ENCODE measurements at regions not wholly inside any gene's neighbourhood (a gene's known extent, or its start where the extent isn't known, plus 50 kb on each side); places are given as distances from the start of the nearest gene placed in this dataset.
"Not testable (repeated sequence)": the region's sequence is repeated elsewhere in the genome, so short reads cannot be mapped to it uniquely, and the experiment has no call there.

DNA sequence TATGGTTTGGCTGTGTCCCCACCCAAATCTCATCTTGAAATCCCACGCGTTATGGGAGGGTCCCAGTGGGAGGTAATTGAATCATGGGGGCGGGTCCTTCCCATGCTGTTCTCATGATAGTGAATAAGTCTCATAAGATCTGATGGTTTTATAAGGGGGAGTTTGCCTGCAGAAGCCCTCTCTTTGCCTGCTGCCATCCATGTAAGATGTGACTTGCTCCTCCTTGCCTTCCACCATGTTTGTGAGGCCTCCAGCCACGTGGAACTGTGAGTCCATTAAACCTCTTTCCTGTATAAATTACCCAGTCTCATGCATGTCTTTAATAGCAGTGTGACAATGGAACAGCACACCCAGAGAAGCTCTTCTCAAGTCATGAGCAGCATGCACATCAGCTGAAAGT, 119.1 kb upstream of the CARD11 start:
- DNase-seq (ENCODE audit: low spot score) = not testable (repeated sequence)

DNA sequence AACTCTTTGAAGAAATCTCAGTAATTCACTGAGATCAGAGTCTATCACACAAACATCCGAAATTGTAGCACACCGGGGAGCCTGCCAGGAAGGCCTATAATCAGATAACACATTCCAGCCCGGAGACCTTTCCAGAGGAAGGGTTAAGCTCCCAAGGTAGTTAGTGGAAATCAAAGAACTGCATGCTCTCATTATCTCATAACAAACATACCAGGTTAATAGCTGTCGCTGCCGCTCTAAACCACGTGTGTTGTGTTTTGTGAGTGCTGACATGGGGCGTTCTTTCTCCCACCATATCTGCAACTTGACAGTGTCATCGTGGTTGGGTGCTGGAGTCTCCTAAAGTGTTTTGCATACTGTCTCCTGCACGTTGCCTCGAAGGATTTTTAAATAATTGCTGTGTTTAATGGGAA, 120.7 kb upstream of the CARD11 start:
- DNase-seq (ENCODE audit: low spot score) = no peak

DNA sequence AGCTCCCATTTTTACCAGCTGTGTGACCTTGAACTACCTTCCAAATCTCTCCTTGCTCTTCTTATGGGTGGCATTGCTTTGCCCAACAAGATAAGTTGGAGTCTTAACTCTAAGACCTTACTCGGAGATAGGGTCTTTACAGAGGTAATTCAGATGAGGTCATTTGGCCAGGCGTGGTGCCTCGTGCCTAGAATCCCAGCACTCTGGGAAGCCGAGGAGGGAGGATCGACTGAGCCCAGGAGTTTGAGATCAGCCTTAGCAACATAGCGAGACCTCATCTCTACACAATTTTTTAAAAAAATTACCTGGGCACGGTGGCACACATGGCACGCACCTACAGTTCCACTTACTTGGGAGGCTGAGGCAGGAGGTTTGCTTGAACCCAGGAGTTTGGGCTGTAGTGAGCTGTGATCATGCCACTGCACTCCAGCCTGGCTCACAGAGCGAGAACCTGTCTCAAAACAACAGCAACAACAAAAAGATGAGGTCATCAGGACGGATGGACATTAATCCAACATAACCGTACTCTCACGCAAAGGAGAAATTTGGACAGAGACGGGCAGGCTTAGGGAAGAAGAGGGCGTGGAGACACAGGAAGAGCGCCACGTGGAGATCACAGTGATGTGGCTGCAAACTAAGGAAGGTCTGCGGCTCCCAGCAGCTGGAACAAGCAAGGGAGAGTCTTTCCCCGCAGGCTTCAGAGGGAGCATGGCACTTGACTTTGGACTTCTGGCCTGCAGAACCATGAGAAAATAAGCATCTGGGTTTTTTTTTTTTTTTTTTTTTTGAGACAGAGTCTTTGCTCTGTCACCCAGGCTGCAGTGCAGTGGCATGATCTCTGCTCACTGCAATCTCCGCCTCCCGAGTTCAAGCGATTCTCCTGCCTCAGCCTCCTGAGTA, 122.3 kb upstream of the CARD11 start:
- no peak for DNase-seq (ENCODE audit: low spot score)

DNA sequence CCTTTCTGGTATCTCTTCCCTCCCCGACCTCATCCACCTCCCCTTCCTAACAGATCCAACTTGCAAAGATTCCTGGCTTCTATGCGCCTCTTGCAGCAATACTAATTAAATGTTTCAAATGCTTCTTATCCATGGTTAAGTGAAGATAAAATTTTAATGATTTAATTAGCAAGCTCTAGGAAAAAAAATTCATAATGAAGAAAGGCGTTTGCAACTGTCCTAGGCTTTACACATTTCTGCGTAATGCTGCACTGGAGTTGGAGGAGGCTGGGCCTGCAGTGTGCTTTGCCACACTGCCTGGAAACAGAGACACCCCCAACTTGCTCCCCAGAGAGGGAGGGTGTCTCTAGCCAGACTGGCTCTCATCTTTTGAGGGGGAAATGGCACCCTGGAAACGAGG, 123.9 kb upstream of the CARD11 start:
- no peak for DNase-seq (ENCODE audit: low spot score)

DNA sequence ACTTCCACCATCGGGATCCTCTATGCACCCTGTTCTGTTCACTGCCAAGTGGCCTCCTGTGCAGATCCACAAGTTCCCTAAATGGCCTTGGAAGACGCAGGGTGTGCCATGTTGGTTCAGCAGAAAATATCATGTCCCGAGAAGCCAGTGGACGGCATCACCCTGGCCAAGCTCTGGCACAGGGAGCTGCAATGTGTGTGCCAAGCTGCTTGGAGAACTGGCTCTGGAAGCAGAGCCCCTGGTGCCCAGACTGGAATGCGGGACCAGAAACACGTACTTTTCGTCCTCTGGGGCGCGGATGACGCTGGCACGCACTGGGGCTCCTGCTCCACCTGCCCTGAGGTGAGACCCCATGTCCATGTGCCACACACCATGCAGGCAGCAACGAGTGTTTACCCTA, 124.7 kb upstream of the CARD11 start:
- no peak for DNase-seq (ENCODE audit: low spot score)

DNA sequence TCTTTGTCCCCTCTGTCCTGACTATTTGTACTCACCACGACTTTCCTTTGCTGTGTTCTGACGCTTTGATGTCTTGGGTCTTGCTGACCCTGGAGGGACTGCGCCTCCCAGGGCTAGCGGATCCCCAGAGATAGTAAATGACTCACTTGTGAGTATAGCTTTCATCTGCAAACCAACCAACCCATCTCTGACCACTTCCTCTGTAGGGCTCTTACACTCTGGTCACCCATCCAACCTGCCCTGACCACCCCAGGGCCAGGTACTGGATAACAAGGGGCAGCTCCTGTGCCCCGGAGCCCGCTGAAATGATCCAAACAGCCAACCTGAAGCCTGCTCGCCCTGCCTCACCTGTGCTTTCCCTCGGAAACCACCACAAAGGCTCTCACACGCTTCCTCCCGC, 125.2 kb upstream of the CARD11 start:
- DNase-seq (ENCODE audit: low spot score) = no peak

DNA sequence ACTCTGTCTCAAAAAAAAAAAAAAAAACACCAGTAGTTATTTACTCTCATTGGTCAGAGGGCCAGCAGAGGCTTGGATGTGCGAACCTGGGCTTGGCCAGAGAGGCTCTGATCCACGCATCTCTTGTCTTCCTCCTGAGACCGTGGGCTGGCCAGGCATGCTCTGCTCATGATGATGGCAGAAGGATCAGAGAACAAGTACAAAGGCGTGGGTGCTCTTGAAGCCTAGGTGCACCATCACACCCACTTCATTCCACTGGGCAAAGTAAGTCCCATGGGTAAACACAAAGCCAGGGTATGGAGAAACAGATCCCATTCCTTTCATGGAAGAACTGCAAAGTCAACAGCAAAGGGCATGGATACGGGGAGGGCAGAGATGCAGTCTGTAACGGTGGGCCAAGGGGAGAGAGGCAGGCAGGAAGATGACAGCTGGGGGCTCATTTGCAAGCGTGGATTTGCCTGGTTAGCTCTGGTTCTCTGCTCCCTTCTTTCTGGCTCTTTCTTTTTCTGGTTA, 128.2 kb upstream of the SDK1 start:
- no peak for DNase-seq (ENCODE audit: low spot score)

DNA sequence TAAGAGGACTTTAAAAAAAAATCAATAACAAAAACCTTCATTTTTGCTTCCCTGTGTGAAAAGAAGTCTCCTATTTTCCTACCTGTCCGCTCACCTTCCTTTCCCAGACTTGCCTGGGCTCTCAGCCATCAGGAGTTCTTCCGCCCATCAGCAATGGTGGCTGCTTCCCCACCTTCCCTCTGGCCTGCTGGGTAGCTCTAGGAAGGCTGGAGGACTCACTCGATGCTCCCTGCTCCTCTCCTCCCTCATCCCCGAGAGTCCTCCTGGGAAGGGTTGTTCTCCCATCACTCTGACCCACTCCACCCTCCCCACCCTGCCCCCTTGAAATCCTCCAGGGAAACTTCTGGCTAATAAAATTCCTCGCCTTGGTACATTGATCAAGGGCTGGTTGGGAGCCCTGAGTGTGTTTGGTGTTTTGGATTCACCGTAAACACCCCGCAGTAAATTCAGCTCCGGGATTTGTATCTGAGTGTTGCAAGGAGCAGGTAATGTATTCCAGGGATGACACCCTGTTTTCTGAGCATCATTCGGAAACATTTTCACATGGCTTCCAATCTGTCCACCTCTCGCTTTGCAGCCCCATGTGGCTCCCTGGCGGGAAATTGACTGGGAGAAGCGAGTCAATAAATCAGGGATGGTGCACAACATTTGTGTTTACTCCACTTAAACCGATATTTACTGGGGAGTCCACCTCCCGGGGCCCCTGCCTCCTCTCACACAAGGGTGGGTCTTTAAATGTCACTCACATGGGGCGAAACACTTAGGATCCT, 126.4 kb upstream of the SDK1 start:
- no peak for DNase-seq (ENCODE audit: low spot score)

DNA sequence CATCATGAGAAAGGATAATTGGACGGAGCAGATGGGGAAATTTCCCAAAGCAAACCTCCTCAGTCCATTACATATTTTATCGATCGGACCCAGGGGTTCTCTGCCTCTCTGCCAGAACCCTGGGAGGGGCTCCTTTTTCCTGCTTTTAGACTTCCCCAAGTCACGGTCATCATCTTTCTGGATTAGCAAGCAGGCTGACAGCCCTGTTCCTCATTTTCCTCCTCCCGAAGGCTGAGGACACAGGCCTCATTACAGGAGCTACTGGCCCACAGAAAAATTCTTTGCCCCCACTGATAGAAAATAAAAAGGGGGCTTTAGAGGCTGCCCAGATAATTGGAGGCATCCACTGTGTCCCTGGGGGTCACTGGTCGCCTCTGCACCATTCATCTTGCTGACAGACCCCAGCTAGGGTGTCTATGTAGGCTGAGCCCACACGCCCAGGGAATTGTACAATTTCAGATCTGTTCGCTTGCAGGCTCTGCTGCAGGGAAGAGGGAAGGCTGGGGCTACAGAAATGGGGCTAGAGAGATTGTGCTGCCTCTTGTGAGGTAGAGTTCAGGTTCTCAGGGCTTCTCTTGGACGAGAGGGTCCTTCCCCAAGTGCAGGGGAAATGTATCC, 125.7 kb upstream of the SDK1 start:
- DNase-seq (ENCODE audit: low spot score) = no peak

DNA sequence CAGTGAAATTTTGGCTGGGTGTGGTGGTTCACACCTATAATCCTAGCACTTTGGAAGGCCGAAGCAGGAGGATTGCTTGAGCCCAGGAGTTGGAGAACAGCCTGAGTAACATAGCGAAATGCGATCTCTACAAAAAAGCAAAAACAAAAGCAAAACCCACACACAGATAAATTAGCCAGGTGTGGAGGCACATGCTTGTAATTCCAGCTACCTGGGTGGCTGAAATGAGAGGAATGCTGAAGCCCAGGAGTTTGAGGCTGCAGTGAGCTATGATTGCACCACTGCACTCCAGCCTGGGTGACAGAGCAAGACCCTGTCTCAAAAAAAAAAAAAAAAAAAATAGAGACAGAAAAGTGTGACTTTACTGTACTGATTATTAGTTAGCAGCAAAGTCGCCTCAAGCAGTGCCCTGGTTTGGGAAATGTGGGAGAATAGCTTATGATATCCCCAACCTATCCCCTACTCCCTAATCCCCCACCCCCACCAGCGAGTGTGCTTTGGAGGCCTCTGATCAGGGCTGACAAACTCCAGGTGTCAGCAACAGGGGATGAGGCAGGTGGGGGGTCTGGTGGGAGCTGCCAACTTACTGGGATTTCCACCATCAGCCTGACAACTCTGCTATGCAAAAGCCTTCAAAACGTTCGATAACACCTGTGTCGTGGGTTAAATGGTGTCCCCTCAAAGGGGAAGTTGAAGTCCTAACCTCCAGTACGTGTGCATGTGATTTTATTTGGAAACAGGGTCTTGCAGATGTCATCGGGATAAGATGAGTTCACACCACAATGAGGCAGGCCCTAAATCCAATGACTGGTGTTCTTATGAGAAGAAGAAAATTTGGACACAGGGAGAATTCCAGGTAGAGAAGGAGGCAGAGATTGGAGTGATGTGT, 124.7 kb upstream of the SDK1 start:
- no peak for DNase-seq (ENCODE audit: low spot score)

DNA sequence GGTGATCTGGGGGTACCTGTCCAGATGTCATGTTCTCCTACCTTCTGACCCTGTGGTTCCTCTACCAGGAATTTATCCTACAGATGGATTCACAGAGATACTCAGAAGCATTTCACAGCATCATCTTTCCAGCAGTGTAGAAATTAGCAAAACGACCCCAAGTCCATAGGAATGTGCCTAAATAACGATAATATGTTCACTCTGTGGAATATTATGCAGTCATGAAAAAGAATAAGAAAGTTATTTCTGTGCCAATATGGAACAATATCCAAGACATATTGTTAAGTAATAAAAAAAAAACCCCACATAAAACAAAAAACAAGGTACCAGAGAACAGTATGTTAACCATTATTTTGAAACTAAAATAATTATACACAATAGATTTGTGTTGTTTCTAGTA, 123.8 kb upstream of the SDK1 start:
- DNase-seq (ENCODE audit: low spot score) = no peak

DNA sequence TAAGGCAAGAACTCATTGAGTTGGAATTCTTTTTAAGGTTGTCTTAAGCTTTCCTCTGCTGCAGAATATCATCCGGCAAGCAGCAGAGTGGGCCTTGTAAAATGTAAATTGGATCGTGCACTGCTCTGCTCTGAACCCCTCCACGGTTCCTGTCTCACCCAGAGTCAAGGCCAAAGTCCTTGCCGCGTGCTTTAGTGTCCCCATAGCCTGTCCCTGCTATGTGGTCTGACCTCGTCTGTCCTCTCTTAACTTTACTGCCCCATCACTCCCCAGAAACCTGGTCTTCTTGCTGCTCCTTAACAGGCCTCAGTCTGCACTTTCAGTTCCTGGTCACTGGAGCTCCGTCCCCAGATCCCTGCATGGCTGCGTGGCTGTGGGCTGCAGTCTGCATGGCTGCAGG, 121.6 kb upstream of the SDK1 start:
- DNase-seq (ENCODE audit: low spot score) = peak; percentile 17

DNA sequence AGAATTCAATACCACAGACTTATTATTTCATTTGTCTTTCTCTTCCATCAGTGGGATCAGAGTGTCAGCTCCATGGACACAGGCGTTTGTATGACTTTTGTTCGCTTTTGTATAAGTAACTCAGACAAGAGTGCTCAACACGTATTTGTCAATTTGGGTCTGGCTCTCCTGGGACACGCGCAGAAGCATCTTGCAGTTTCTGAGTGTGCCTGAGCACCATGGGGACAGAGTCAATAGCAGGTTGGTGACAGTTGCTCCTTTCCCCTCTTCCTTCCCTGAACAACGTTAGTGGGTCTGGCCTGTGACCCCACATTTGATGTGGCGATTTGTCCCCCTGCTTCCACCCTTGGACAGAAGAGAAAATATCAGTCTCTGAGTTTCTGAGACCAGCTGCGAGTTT, 120.4 kb upstream of the SDK1 start:
- DNase-seq (ENCODE audit: low spot score) = no peak

DNA sequence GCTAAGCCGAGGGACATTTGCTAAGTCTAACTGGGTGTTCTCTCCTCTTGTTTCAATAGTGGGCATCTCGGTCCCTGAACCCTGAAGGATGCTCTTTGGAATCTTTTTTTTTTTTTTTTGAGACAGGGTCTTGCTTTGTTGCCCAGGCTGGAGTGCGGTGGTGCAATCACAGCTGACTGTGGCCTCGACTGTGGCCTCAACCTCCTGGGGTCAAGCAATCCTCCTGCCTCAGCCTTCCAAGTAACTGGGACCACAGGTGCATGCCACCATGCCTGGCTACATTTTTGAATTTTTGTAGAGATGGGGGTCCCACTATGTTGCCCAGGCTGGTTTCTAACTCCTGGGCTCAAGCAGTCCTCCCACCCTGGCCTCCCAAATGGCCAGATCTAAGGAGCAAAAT, 119.0 kb upstream of the SDK1 start:
- DNase-seq (ENCODE audit: low spot score) = not testable (repeated sequence)

DNA sequence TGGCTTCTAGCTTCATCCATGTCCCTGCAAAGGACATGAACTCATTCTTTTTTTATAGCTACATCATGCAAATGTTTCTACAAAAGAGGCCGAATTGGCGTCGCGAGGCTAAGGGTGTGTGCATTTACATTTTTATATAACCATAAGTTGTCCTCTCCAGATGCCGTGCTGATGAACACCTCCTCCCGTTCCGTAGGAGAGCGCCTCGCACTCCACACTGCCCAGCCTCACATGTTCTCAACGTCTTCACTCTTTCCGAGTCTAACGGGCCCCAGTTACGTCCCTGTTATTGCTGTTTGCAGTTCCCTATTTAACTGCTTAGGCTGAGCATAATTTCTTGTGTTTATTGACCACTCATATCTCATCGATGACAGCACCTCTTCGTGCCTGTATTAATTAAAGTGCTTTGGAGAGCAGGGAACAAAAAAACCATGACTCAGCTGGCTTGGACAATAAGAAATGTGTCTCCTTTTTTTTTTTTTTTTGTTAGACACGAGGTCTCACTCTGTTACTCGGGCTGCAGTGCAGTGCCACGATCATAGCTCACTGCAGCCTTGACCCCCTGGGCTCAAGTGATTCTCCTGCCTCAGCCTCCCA, 113.5 kb upstream of the SDK1 start:
- DNase-seq (ENCODE audit: low spot score) = no peak

DNA sequence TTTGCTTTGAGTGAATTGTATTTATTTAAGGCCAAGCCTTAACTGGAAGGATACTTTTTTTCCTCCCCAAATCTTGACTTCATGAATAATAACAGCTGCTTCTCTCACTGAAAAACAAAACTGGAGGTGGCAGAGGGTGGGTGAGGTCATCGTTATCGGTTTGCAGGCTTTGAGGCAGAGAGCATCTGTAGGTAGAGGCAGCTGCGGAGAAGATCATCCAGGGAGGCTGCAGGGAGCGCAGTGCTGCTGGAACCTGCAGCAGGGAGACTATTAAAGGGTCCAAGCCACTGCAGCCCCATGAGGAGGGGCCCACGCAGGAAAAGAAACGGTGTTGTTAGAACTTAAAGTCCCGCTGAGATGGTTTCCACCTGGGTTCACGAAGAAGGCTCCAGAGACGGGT, 112.1 kb upstream of the SDK1 start:
- DNase-seq (ENCODE audit: low spot score) = no peak

DNA sequence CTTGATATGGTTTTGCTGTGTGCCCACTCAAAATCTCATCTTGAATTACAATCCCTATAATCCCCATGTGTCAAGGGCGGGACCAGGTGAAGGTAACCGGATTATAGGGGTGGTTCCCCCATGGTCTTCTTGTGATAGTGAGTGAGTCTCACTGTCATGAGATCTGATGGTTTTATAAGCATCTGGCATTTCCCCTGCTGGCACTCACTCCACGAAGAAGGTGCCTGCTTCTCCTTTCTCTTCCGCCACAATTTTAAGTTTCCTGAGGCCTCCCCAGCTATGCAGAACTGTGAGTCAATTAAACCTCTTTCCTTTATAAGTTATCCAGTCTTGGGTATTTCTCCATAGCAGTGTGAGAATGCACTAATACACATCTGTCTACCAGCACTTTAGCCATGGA, 109.5 kb upstream of the SDK1 start:
- no peak for DNase-seq (ENCODE audit: low spot score)

DNA sequence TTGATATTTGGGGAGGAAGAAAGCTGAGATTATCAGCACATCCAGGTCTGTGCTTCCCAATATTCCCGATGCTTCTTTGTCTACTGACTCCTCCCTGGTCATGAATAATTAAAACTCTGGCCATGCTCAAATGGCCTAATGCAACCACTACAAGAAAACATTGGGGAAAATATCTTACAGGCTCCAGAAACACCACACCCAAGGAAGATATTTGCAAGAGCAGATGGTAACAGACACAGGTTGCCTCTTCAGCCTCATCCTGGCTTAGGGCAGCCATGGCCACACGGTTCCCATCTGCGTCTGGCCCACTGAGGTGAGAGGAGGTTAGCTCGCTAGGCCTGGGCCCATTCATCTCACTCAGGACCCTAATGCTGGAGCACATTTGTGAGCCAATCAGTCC, 108.4 kb upstream of the SDK1 start:
- no peak for DNase-seq (ENCODE audit: low spot score)

DNA sequence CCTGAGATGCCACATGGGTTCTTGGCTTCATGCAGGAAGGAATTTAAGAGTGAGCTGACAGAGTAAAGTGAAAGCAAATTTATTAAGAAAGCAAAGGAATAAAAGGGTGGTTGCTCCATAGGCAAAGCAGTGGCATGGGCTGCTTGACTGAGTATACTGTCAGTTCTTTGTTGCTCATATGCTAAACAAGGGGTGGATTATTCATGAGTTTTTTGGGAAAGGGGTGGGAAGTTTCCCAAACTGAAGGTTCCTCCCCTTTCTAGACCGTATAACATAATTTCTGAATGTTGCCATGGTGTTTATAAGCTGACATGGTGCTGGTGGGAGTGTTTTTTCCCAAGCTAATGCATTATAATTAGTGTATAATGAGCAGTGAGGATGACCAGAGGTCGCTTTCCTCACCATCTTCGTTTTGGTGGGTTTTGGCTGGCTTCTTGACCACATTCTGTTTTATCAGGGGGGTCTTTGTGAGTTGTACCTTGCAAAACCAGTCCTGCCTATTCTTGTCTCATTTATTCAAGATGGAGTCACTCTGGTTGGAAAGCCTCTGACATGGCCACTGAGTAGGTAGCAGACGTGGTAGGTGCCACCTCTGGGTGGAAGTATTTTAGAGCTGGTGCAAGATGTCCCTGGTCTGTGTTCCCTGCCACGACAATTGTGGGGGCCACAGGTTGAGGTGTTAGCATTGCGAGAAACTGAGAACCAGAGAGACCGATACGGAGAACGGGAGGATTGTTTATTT, 107.5 kb upstream of the SDK1 start:
- DNase-seq (ENCODE audit: low spot score) = no peak

DNA sequence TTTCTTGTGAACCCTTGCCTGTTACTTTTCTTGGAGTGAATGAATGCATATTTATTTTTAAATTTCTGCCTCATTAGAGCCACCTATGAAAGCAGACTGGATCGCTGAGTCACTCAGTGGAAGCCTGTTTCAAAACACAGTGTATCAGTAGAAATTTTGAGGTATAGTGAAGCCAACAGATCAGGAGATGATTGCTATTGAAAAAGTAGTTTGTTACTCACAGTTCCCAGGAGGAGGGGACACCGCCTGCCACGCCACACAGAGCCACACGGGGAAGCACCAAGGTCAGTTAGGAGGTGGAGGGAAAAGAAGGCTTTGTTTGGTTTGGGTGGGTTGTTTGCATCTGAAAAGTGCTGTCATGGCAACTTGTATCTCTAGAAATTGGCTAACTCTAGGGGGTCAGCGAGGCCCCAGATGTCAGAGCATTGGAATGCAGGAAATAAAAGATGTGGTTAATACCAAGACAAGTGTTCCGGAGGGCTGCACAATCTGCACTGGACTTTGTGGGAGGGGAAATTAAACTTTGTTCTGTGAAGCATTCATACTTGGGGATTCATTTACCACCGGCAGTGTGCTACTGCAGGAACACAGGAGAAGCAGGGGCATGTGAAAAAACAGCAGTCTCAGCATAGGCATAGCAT, 106.4 kb upstream of the SDK1 start:
- no peak for DNase-seq (ENCODE audit: low spot score)
